ENCODE measurements at regions not wholly inside any gene's neighbourhood (a gene's known extent, or its start where the extent isn't known, plus 50 kb on each side); places are given as distances from the start of the nearest gene placed in this dataset.

GRCh38 chr6:143621876-143622605 is 55.7 kb upstream of the PHACTR2 start:
- no peak overlapping the region for H3K4me3 ChIP-seq (ENCODE audit: low read depth, low read length)
- peak; percentile 44 for DNase-seq (ENCODE audit: low read depth)
- no peak for TF ChIP-seq CTCF (IDR thresholded peaks at IDR 0.05; ENCODE audit: insufficient read depth, low read length)

- no peak for TF ChIP-seq CTCF (IDR thresholded peaks at IDR 0.05; ENCODE audit: insufficient read depth, low read length)
- DNase-seq (ENCODE audit: low read depth) = no peak
- no peak overlapping the region for H3K4me3 ChIP-seq (ENCODE audit: low read depth, low read length)
Measured at GRCh38 chr6:143621159-143621873, 56.4 kb upstream of the PHACTR2 start.

DNA sequence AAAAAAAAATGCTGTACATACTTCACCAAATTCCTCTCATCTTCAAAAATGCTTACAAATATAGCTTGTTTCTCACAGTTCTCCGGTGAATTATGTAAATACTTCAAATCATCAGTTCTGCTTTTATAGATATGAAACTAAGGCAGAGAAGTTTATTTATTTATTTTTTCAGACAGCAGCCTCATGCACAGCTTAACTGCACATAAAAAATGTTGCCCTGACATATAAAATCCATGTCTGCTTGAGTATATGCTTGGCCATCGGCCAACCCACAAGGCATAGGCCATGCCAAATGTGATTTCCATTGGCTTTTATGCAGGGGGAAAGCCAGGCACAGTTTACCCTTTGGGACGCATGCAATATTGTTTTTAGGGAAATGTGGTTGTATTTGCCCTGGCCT is 57.3 kb upstream of the PHACTR2 start:
- TF ChIP-seq CTCF (IDR thresholded peaks at IDR 0.05; ENCODE audit: insufficient read depth, low read length) = no peak
- DNase-seq (ENCODE audit: low read depth) = peak; percentile 64
- no peak overlapping the region for H3K4me3 ChIP-seq (ENCODE audit: low read depth, low read length)

DNA sequence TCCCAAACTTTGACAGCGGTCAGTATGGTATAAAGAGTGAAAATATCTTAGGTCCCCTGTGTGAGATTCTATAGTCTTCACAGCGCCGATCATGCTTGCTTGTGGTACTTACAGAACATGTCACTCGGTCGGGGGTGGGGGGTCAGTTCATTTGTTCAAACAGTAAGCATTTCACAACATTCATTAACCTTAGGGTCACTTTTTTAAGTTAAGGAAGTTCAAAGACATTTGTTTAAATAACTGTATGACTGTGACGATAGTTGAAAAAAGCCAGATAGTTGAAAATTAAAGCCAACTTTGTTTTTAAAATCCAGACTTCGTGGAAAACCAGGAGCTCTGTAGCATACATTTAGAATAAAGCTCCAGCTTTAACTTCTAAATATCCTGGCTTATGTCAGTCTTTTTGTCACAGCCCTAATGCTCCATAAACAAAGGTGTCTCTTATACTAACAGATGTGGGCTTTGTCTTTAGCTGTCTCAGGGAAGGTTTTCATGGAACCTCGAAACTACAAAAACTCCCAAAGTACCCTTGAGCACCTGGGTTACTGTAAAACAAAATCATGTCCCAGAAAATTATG is 57.9 kb upstream of the PHACTR2 start:
- TF ChIP-seq CTCF (IDR thresholded peaks at IDR 0.05; ENCODE audit: insufficient read depth, low read length) = no peak
- no peak overlapping the region for H3K4me3 ChIP-seq (ENCODE audit: low read depth, low read length)
- DNase-seq (ENCODE audit: low read depth) = no peak

DNA sequence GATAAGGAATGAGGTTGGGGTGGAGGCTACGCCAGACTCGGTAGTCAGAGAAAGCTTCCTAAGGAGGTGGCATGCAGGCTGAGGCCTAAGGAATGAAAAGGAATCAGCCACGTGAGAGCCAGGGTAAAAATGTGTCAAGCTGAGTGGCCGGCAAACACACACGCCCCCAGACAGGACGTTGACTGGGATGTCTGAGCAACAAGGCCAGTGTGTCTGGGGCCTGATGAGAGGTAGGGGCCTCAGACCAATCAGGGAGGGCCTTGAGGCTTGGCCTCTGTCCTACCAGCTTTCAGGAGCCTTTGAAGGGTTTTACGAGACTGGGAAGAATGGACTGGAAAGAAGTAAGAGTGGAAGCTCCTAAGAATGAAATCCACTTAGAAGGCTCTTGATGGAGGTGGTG is 61.0 kb upstream of the PHACTR2 start:
- no peak for TF ChIP-seq CTCF (IDR thresholded peaks at IDR 0.05; ENCODE audit: insufficient read depth, low read length)
- DNase-seq (ENCODE audit: low read depth) = no peak
- H3K4me3 ChIP-seq (ENCODE audit: low read depth, low read length) = no peak overlapping the region

- no peak for TF ChIP-seq CTCF (IDR thresholded peaks at IDR 0.05; ENCODE audit: insufficient read depth, low read length)
- DNase-seq (ENCODE audit: low read depth) = no peak
- H3K4me3 ChIP-seq (ENCODE audit: low read depth, low read length) = no peak overlapping the region
Measured at GRCh38 chr6:143615785-143616184, 62.0 kb upstream of the PHACTR2 start.

All from fibroblast of the aortic adventitia (primary cell).